ENCODE measurements at regions not wholly inside any gene's neighbourhood (a gene's known extent, or its start where the extent isn't known, plus 50 kb on each side); places are given as distances from the start of the nearest gene placed in this dataset.

GRCh38 chr6:2596222-2596621 is 154.5 kb downstream of the MYLK4 start:
- Histone ChIP-seq H3K36me3 (no peaks in the 10 kb centered on the region), H3K9me3 (ENCODE audit: low read depth) (no peaks in the 10 kb centered on the region), H3K4me1 (ENCODE audit: low read depth) (peaks cover 3% of the 10 kb centered on the region), H3K27ac (no peak overlapping the region), H3K4me3 (no peak overlapping the region), H3K27me3 (no peaks in the 10 kb centered on the region)
- TF ChIP-seq CTCF (IDR thresholded peaks at IDR 0.05; ENCODE audit: low read depth, low read length), result peak; percentile 18
- DNase-seq (ENCODE audit: low read depth in 1 of 2, low spot score in 1 of 2), result peak in 1 of 2 donors; percentile 69

GRCh38 chr6:2594868-2595267 is 155.9 kb downstream of the MYLK4 start:
- no peaks in the 10 kb centered on the region for H3K27me3 ChIP-seq
- no peaks in the 10 kb centered on the region for H3K36me3 ChIP-seq
- no peak overlapping the region for H3K27ac ChIP-seq
- peaks cover 3% of the 10 kb centered on the region for H3K4me1 ChIP-seq (ENCODE audit: low read depth)
- no peaks in the 10 kb centered on the region for H3K9me3 ChIP-seq (ENCODE audit: low read depth)
- no peak overlapping the region for H3K4me3 ChIP-seq
- no peak for DNase-seq (ENCODE audit: low read depth in 1 of 2, low spot score in 1 of 2)
- no peak for TF ChIP-seq CTCF (IDR thresholded peaks at IDR 0.05; ENCODE audit: low read depth, low read length)

GRCh38 chr6:2593167-2593566 is 157.6 kb downstream of the MYLK4 start:
- TF ChIP-seq CTCF (IDR thresholded peaks at IDR 0.05; ENCODE audit: low read depth, low read length), result no peak

GRCh38 chr6:2589171-2589661 is 161.5 kb downstream of the MYLK4 start:
- H3K27ac ChIP-seq, result no peak overlapping the region

More at GRCh38 chr6:2593167-2593566, 157.6 kb downstream of the MYLK4 start:
- no peak overlapping the region for H3K27ac ChIP-seq
- no peaks in the 10 kb centered on the region for H3K36me3 ChIP-seq
- peaks cover 3% of the 10 kb centered on the region for H3K4me1 ChIP-seq (ENCODE audit: low read depth)
- DNase-seq (ENCODE audit: low read depth in 1 of 2, low spot score in 1 of 2), result no peak
- no peak overlapping the region for H3K4me3 ChIP-seq
- no peaks in the 10 kb centered on the region for H3K27me3 ChIP-seq
- H3K9me3 ChIP-seq (ENCODE audit: low read depth), result no peaks in the 10 kb centered on the region

GRCh38 chr6:2583459-2583858 is 167.3 kb downstream of the MYLK4 start:
- no peak overlapping the region for H3K27ac ChIP-seq
- H3K27me3 ChIP-seq, result no peaks in the 10 kb centered on the region
- no peaks in the 10 kb centered on the region for H3K4me1 ChIP-seq (ENCODE audit: low read depth)
- no peak for DNase-seq (ENCODE audit: low read depth in 1 of 2, low spot score in 1 of 2)
- TF ChIP-seq CTCF (IDR thresholded peaks at IDR 0.05; ENCODE audit: low read depth, low read length), result no peak
- H3K9me3 ChIP-seq (ENCODE audit: low read depth), result no peaks in the 10 kb centered on the region
- H3K36me3 ChIP-seq, result no peaks in the 10 kb centered on the region
- H3K4me3 ChIP-seq, result no peak overlapping the region

More at GRCh38 chr6:2589171-2589661, 161.5 kb downstream of the MYLK4 start:
- Histone ChIP-seq H3K4me3 (no peak overlapping the region), H3K27me3 (no peaks in the 10 kb centered on the region), H3K9me3 (ENCODE audit: low read depth) (no peaks in the 10 kb centered on the region), H3K36me3 (no peaks in the 10 kb centered on the region), H3K4me1 (ENCODE audit: low read depth) (no peaks in the 10 kb centered on the region)
- DNase-seq (ENCODE audit: low read depth in 1 of 2, low spot score in 1 of 2), result no peak
- TF ChIP-seq CTCF (IDR thresholded peaks at IDR 0.05; ENCODE audit: low read depth, low read length), result no peak

GRCh38 chr6:2582268-2582667 is 168.5 kb downstream of the MYLK4 start:
- Histone ChIP-seq H3K4me3 (no peak overlapping the region), H3K27ac (no peak overlapping the region), H3K4me1 (ENCODE audit: low read depth) (no peaks in the 10 kb centered on the region), H3K27me3 (no peaks in the 10 kb centered on the region), H3K9me3 (ENCODE audit: low read depth) (no peaks in the 10 kb centered on the region), H3K36me3 (no peaks in the 10 kb centered on the region)
- no peak for TF ChIP-seq CTCF (IDR thresholded peaks at IDR 0.05; ENCODE audit: low read depth, low read length)
- DNase-seq (ENCODE audit: low read depth in 1 of 2, low spot score in 1 of 2), result no peak

Data from cardiac muscle cell (in vitro differentiated cells and primary cell).